ENCODE measurements at regions not wholly inside any gene's neighbourhood (a gene's known extent, or its start where the extent isn't known, plus 50 kb on each side); places are given as distances from the start of the nearest gene placed in this dataset.

DNA sequence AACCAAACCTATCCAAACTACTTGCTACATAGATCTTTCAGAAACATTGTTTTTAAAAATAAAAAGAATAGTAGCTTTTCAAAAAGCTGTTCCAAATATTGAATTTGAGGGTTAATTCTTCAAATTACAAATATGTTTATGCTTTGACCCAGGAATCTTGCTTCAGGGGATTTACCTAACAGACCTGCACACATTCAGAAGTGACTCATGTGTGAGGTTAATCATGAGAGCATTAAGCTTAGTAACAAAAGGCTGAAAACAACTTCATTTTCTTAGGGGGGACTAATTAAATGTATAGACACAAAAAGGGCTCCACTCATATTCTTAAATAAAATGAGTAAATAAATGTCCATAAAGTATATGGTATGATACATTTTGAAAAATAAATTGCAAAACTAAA is 672.4 kb upstream of the FLRT2 start:
- TF ChIP-seq, protein P1, sequence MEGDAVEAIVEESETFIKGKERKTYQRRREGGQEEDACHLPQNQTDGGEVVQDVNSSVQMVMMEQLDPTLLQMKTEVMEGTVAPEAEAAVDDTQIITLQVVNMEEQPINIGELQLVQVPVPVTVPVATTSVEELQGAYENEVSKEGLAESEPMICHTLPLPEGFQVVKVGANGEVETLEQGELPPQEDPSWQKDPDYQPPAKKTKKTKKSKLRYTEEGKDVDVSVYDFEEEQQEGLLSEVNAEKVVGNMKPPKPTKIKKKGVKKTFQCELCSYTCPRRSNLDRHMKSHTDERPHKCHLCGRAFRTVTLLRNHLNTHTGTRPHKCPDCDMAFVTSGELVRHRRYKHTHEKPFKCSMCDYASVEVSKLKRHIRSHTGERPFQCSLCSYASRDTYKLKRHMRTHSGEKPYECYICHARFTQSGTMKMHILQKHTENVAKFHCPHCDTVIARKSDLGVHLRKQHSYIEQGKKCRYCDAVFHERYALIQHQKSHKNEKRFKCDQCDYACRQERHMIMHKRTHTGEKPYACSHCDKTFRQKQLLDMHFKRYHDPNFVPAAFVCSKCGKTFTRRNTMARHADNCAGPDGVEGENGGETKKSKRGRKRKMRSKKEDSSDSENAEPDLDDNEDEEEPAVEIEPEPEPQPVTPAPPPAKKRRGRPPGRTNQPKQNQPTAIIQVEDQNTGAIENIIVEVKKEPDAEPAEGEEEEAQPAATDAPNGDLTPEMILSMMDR (IDR thresholded peaks at IDR 0.05; ENCODE audit: insufficient read depth, low read length, severe bottlenecking) = no peak
- FAIRE-seq = no peak
- Histone ChIP-seq H3K36me3 (ENCODE audit: control insufficient read depth, insufficient read depth, low read length) (no peaks in the 10 kb centered on the region), H3K4me3 (ENCODE audit: low read depth, low read length) (no peak overlapping the region), H3K27me3 (ENCODE audit: control insufficient read depth, insufficient read depth, low read length) (no peaks in the 10 kb centered on the region)
- DNase-seq (ENCODE audit: low read depth) = peak; percentile 86

DNA sequence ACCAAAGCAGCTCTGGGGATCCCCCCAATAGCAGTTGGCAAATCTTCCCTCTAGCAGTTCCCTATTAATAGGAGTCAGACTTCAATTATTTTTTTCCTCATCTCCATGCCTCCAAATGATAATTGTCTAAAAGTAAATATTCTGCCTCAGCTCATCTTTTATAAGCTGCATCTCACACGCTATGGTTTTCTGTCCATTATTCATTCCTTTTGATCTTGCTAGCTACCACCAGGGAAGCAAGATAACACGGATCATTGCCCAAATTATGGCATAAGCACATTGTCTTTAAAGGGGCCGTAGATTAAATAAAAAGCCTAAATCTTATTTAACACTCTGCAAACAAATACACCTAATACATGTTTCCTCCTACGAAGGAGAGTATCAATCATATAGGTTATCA is 670.8 kb upstream of the FLRT2 start:
- Histone ChIP-seq H3K27me3 (ENCODE audit: control insufficient read depth, insufficient read depth, low read length) (no peaks in the 10 kb centered on the region), H3K36me3 (ENCODE audit: control insufficient read depth, insufficient read depth, low read length) (no peaks in the 10 kb centered on the region), H3K4me3 (ENCODE audit: low read depth, low read length) (no peak overlapping the region)
- TF ChIP-seq, protein P1 (IDR thresholded peaks at IDR 0.05; ENCODE audit: insufficient read depth, low read length, severe bottlenecking) = no peak
- no peak for DNase-seq (ENCODE audit: low read depth)
- no peak for FAIRE-seq

DNA sequence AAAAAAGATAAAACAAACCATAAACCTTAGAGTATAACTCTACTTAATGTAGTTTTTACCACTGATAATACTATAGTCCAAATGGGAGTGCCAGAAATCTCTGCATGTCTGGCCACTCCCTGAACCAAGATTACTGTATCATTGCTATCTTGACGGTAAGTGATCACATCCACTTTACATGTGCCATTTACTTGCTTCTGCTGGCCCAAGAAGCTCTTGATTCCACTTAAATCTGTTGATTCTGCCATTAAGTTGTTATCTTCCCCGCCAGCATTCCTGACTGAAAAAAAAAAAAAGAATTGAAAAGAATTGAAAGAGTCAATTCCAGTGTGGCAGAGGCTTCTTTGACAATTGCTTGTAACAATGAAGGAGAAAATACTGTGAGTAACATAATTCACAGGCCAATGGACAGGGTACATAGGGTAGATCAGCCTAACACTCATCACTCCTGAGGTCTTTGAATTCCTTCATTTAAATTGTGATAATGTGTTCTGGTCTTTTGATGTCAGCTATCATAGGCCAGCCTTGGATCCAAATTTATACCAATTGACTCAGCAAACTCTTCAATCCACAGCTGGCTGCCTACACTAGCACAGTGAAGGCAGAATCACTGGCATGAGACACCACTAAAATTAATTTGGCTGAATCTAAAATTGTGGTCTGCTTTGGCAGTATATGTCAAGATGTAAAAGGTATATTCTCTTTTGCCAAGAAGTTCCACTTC is 665.2 kb upstream of the FLRT2 start:
- no peaks in the 10 kb centered on the region for H3K36me3 ChIP-seq (ENCODE audit: control insufficient read depth, insufficient read depth, low read length)
- no peak overlapping the region for H3K4me3 ChIP-seq (ENCODE audit: low read depth, low read length)
- DNase-seq (ENCODE audit: low read depth) (no peak), FAIRE-seq (no peak)
- TF ChIP-seq, protein P1 (IDR thresholded peaks at IDR 0.05; ENCODE audit: insufficient read depth, low read length, severe bottlenecking) = no peak
- no peaks in the 10 kb centered on the region for H3K27me3 ChIP-seq (ENCODE audit: control insufficient read depth, insufficient read depth, low read length)

DNA sequence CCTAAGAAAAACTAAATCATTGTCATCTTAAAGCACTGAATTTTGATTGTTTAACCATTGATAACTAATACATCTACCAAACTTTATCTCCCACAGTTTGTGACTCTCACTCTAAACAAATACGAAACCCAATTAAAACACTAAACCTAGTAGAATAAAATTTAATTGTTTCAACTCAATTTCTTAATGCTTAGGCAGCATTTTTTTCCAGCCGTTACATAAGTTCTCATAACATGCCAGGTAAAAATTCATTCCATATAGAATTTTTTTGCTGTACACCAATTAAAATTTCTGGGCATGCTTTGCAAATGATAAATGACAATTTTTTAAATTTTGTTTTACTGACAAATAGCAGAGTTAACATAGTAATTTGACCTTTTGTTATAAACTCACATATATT is 658.2 kb upstream of the FLRT2 start:
- H3K27me3 ChIP-seq (ENCODE audit: control insufficient read depth, insufficient read depth, low read length) = no peaks in the 10 kb centered on the region
- H3K36me3 ChIP-seq (ENCODE audit: control insufficient read depth, insufficient read depth, low read length) = no peaks in the 10 kb centered on the region
- FAIRE-seq (no peak), DNase-seq (ENCODE audit: low read depth) (no peak)
- TF ChIP-seq, protein P1 (IDR thresholded peaks at IDR 0.05; ENCODE audit: insufficient read depth, low read length, severe bottlenecking) = no peak
- H3K4me3 ChIP-seq (ENCODE audit: low read depth, low read length) = no peak overlapping the region

DNA sequence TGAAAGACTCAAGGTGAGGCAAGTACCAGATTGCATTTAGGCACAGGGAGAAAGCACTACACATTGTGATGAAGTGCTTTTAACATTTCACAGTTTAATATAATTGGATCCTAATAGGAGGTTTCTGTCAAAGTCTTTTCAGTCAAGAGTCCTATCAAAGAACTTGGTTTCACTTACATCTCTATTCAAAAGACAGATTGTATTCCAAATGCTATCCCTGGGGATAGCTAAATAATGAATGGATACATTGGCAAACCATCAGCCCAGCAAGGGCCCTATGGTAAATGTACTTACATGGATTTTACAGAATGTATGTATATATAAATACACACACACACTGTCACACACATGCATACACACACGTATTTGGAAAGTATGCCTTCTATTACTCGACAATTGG is 655.5 kb upstream of the FLRT2 start:
- no peaks in the 10 kb centered on the region for H3K27me3 ChIP-seq (ENCODE audit: control insufficient read depth, insufficient read depth, low read length)
- H3K4me3 ChIP-seq (ENCODE audit: low read depth, low read length) = no peak overlapping the region
- H3K36me3 ChIP-seq (ENCODE audit: control insufficient read depth, insufficient read depth, low read length) = no peaks in the 10 kb centered on the region
- DNase-seq (ENCODE audit: low read depth) (no peak), FAIRE-seq (no peak)
- TF ChIP-seq, protein P1 (IDR thresholded peaks at IDR 0.05; ENCODE audit: insufficient read depth, low read length, severe bottlenecking) = no peak

DNA sequence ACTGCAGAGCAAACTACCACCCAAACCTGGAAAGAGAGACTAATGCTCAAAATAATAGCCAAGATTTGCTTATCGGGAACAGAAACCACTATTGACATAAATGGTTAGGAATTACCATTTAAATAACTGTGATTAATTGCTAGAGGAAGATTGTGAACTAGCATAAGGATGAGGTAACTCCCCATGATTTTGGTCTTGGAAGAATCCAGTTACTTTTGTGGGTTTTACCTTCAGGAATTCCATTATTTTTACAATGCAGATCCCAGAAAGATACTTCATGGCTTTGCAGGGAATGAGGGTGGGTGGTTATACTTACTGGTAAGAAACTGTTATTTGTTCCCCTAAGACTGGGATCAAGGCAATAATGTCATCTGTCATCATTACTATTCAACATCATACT is 652.9 kb upstream of the FLRT2 start:
- H3K36me3 ChIP-seq (ENCODE audit: control insufficient read depth, insufficient read depth, low read length) = no peaks in the 10 kb centered on the region
- TF ChIP-seq, protein P1 (IDR thresholded peaks at IDR 0.05; ENCODE audit: insufficient read depth, low read length, severe bottlenecking) = no peak
- H3K4me3 ChIP-seq (ENCODE audit: low read depth, low read length) = no peak overlapping the region
- DNase-seq (ENCODE audit: low read depth) = no peak
- no peaks in the 10 kb centered on the region for H3K27me3 ChIP-seq (ENCODE audit: control insufficient read depth, insufficient read depth, low read length)
- no peak for FAIRE-seq
